Ishikawa (cell line): ENCODE measurements at regions not wholly inside any gene's neighbourhood (a gene's known extent, or its start where the extent isn't known, plus 50 kb on each side); places are given as distances from the start of the nearest gene placed in this dataset.

ENCODE experiments used
- FOXM1 ChIP-seq: IDR thresholded peaks from 2 replicates; pipeline ENCODE4 v1.6.1; 2012; ENCODE audit warnings: low read depth, borderline replicate concordance
- USF1 ChIP-seq: IDR thresholded peaks from 2 replicates; pipeline ENCODE4 v1.6.1; 2012

GRCh38 chr4:159673221-159673620 is 570.3 kb downstream of the RAPGEF2 start:
- TF ChIP-seq FOXM1 (no peak), USF1 (no peak)
